ENCODE measurements at regions not wholly inside any gene's neighbourhood (a gene's known extent, or its start where the extent isn't known, plus 50 kb on each side); places are given as distances from the start of the nearest gene placed in this dataset.

- H3K27ac ChIP-seq = peak overlapping the region; percentile 73
- CTCF ChIA-PET = interaction anchor here (1.0 kb wide), 1 partner anchor 238 kb away, joined by 4 read pairs; no protein-coding TSS in a partner anchor
- POLR2A ChIA-PET (ENCODE audit: low non-redundant PET) = interaction anchor here (1.1 kb wide), 1 partner anchor 148 kb away, joined by 3 read pairs; no protein-coding TSS in a partner anchor
Observed at GRCh38 chr3:177597311-177598096, 400.2 kb upstream of the TBL1XR1 start.

DNA sequence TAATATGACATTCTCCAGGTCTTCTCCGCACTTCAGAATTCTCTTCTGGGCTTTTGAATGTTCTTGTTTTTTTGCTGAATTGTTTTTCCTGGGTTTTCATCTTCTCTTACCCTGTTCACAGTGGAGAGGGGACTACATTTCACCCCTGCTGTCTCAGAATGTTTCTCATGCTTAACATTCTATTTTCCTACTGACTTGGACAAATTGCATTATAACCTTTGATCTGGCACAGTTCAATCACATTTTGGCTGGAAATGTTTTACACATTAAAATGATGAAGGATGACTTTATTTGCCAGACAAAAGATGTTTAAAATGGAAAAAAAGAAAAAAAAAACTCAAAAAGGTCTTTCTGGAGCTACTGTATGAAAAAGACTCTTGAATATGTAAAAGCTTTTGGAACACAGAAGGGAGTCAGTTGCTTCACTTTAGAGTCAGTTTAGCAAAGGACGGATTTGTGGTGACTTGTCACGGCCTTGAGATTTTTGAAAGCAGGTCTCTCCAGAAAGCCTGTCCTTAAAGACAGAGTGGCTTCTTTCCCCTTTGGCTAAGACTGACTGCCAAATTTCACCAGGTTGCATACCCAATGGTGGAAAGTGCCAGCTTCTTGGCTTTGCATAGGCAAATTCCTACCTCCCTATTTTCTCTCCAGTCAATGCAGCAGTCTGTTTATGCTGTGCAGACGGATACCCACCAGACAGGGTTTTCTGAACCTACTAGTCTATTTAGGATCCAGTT lies 401.0 kb upstream of the TBL1XR1 start:
- TF ChIP-seq CTCF (conservative IDR thresholded peaks at IDR 0.05; ENCODE audit: low read depth) = no peak
- H3K27ac ChIP-seq = no peak overlapping the region; the same call in 1 of the 2 replicates
- ChIA-PET POLR2A (ENCODE audit: low non-redundant PET) (interaction anchor here (0.6 kb wide), 1 partner anchor 419 kb away, joined by 3 read pairs; no protein-coding TSS in a partner anchor), CTCF (interaction anchor here (0.7 kb wide), 1 partner anchor 385 kb away, joined by 5 read pairs; no protein-coding TSS in a partner anchor)
- DNase-seq (ENCODE audit: low spot score) = no peak

More at GRCh38 chr3:177597311-177598096, 400.2 kb upstream of the TBL1XR1 start:
- DNase-seq (ENCODE audit: low spot score) = peak; percentile 32
- no peak for TF ChIP-seq CTCF (conservative IDR thresholded peaks at IDR 0.05; ENCODE audit: low read depth)

GRCh38 chr3:177599326-177599725 lies 402.0 kb upstream of the TBL1XR1 start:
- H3K27ac ChIP-seq = no peak overlapping the region
- no peak for TF ChIP-seq CTCF (conservative IDR thresholded peaks at IDR 0.05; ENCODE audit: low read depth)
- ChIA-PET CTCF (no interaction called here), POLR2A (ENCODE audit: low non-redundant PET) (interaction anchor here (0.6 kb wide), 2 partner anchors 76 to 420 kb away, joined by 3 read pairs; no protein-coding TSS in a partner anchor)
- no peak for DNase-seq (ENCODE audit: low spot score)

DNA sequence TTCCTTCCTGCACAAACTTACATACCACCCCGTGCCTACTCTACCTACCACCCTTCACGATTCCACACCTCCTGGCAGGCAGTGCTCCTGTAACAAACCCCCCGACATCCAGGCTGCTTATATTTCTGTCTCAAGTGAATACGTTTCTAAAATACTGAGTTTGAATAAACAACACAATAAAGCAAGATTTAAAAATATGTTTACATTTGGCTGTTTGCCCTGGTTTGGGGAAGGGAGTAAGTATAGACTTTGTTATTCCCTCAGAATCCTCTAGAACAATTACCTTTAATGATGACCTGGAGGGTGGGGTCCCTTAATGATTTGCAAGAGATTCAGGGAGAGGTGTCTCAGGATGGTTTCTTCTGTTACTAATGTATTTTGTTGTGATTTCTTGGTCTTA lies 402.6 kb upstream of the TBL1XR1 start:
- H3K27ac ChIP-seq = no peak overlapping the region
- TF ChIP-seq CTCF (conservative IDR thresholded peaks at IDR 0.05; ENCODE audit: low read depth) = no peak
- DNase-seq (ENCODE audit: low spot score) = no peak
- ChIA-PET CTCF (no interaction called here), POLR2A (ENCODE audit: low non-redundant PET) (no interaction called here)

DNA sequence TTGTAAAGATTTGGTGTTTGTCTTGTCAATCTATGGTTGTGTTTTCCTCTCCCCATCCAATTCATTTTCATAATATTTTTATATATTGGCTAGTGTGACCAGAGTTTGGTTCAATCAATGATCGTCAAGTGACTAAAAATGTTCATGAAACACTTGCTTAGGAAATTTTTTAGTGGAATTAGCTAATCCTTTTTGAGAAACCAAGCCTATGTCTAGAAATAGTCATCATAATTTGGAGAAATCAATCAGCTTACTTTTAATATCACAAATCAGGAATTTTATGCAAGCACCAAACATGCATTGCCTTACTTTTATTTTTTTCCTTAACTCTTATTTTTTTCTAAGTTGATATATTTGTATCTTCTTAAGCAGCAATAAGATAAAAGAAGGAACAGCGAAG lies 403.1 kb upstream of the TBL1XR1 start:
- H3K27ac ChIP-seq = no peak overlapping the region
- CTCF ChIA-PET = interaction anchor here (0.6 kb wide), 1 partner anchor 264 kb away, joined by 4 read pairs; no protein-coding TSS in a partner anchor
- no peak for TF ChIP-seq CTCF (conservative IDR thresholded peaks at IDR 0.05; ENCODE audit: low read depth)
- POLR2A ChIA-PET (ENCODE audit: low non-redundant PET) = no interaction called here
- DNase-seq (ENCODE audit: low spot score) = no peak

- CTCF ChIA-PET = interaction anchor here (0.6 kb wide), 1 partner anchor 402 kb away, joined by 6 read pairs; no protein-coding TSS in a partner anchor
- no peak for TF ChIP-seq CTCF (conservative IDR thresholded peaks at IDR 0.05; ENCODE audit: low read depth)
- H3K27ac ChIP-seq = no peak overlapping the region
- POLR2A ChIA-PET (ENCODE audit: low non-redundant PET) = no interaction called here
- no peak for DNase-seq (ENCODE audit: low spot score)
Observed at GRCh38 chr3:177601152-177601551, 403.9 kb upstream of the TBL1XR1 start.

Data from RWPE1 (cell line).